HCT116 (cell line): ENCODE measurements at regions not wholly inside any gene's neighbourhood (a gene's known extent, or its start where the extent isn't known, plus 50 kb on each side); places are given as distances from the start of the nearest gene placed in this dataset.

ENCODE experiments used
- ATAC-seq: fragments of 200-7000 bp; cut with Tn5 transposase; 2 replicates; pipeline ENCODE4 v1.9.1; 2020; ENCODE audit warnings: mild to moderate bottlenecking, moderate library complexity
- BruUV-seq: library from RNA; stranded (reverse); fragments of 400-500 nt; replicated peaks from 2 replicates; lab custom pipeline; 2021; lab: Mats Ljungman, UMichigan
- CTCF ChIA-PET: fragments of 300-600 bp; sonication (Branson Sonifier 250); formaldehyde crosslinking; loops from one replicate; lab custom pipeline; 2021; ENCODE audit warnings: antibody characterized with exemption; lab: Charles Lee
- POLR2A ChIA-PET: fragments of 300-600, 350-600 bp; sonication (Branson Sonifier 250); formaldehyde crosslinking; loops from one replicate; lab custom pipeline; 2021; ENCODE audit warnings: antibody characterized with exemption; lab: Charles Lee
- RAD21 ChIA-PET, 2 experiments: fragments of 300-600 bp; sonication (Branson Sonifier 250); formaldehyde crosslinking; loops; one replicate each; lab custom pipeline; 2023; ENCODE audit warnings: low total read pairs in 2 of 2; ENCODE audit not compliant: uncharacterized antibody in 2 of 2, unreplicated experiment in 2 of 2, low non-redundant PET in 1 of 2; lab: Charles Lee
- DNase-seq: peaks from one replicate; pipeline ENCODE4 v3.0.0-alpha.2; 2010; ENCODE audit warnings: low read depth, low spot score
- H2AFZ ChIP-seq: fragments of 200-600 bp; shearing (Covaris generic), sonication (generic); 2 replicates; pipeline ENCODE4 v1.6.1; 2017; ENCODE audit warnings: low read depth, mixed run types, mixed read lengths, antibody characterized with exemption, low read length; ENCODE audit not compliant: poor library complexity, severe bottlenecking
- H3K27ac ChIP-seq: 2 replicates; pipeline ENCODE4 v1.5.1; 2012; ENCODE audit warnings: low read depth, low read length
- H3K27me3 ChIP-seq: fragments of 200-600 bp; sonication (generic); 2 replicates; pipeline ENCODE4 v1.6.1; 2016; ENCODE audit warnings: mixed run types, low read length, mixed read lengths; ENCODE audit not compliant: insufficient read depth
- H3K36me3 ChIP-seq, 2 experiments: fragments of 200-500 bp in 1 of 2; fragments of 200-600 bp in 1 of 2; sonication (Bioruptor generic) in 1 of 2; sonication (generic) in 1 of 2; 2 replicates each; pipeline versions ENCODE4 v1.5.1 to v1.6.1; 2014 to 2016; ENCODE audit warnings: low read length in 2 of 2, inconsistent platforms in 1 of 2, mixed read lengths in 1 of 2, mixed run types in 1 of 2; ENCODE audit not compliant: insufficient read depth in 2 of 2, control insufficient read depth in 1 of 2
- H3K4me1 ChIP-seq, 2 experiments: fragments of 200-600 bp in 1 of 2; sonication (generic) in 1 of 2; 2 replicates each; pipeline versions ENCODE4 v1.5.1 to v1.6.1; 2012 to 2017; ENCODE audit warnings: low read length in 2 of 2, inconsistent platforms in 1 of 2, mild to moderate bottlenecking in 1 of 2, mixed read lengths in 1 of 2, mixed run types in 1 of 2, moderate library complexity in 1 of 2; ENCODE audit not compliant: insufficient read depth in 2 of 2, control insufficient read depth in 1 of 2
- H3K4me2 ChIP-seq: fragments of 200-600 bp; sonication (generic); 2 replicates; pipeline ENCODE4 v1.6.1; 2017; ENCODE audit warnings: mixed run types, low read length, mixed read lengths
- H3K4me3 ChIP-seq, 2 experiments: fragments of 200-600 bp in 1 of 2; sonication (generic) in 1 of 2; replicated peaks in 1 of 2; 2 replicates each; pipeline ENCODE4 v1.5.1; 2011 to 2016; ENCODE audit warnings: low read length in 2 of 2, control low read depth in 1 of 2, low read depth in 1 of 2, mild to moderate bottlenecking in 1 of 2, mixed read lengths in 1 of 2, mixed run types in 1 of 2
- H3K79me2 ChIP-seq: fragments of 200-600 bp; sonication (generic); 2 replicates; pipeline ENCODE4 v1.6.1; 2017; ENCODE audit warnings: mild to moderate bottlenecking, mixed run types, low read length, moderate library complexity, mixed read lengths; ENCODE audit not compliant: insufficient read depth
- H3K9ac ChIP-seq: fragments of 200-600 bp; sonication (generic); 2 replicates; pipeline ENCODE4 v1.6.1; 2016; ENCODE audit warnings: low read length, mixed read lengths
- H3K9me2 ChIP-seq: fragments of 200-600 bp; sonication (generic), shearing (Covaris generic); 2 replicates; pipeline ENCODE4 v1.6.1; 2017; ENCODE audit warnings: mixed run types, mild to moderate bottlenecking, moderate library complexity; ENCODE audit not compliant: insufficient read depth
- H3K9me3 ChIP-seq, 2 experiments: fragments of 200-500 bp in 1 of 2; fragments of 200-600 bp in 1 of 2; sonication (Bioruptor generic) in 1 of 2; sonication (generic) in 1 of 2; 2 replicates each; pipeline ENCODE4 v1.6.1; 2014 to 2017; ENCODE audit warnings: low read length in 2 of 2, mixed read lengths in 2 of 2, inconsistent platforms in 1 of 2, low read depth in 1 of 2, mild to moderate bottlenecking in 1 of 2, mixed run types in 1 of 2, moderate library complexity in 1 of 2; ENCODE audit not compliant: control insufficient read depth in 1 of 2, insufficient read depth in 1 of 2
- H4K20me1 ChIP-seq: fragments of 200-600 bp; sonication (generic), shearing (Covaris generic); 2 replicates; pipeline ENCODE4 v1.6.1; 2017; ENCODE audit warnings: mixed run types, mild to moderate bottlenecking, moderate library complexity; ENCODE audit not compliant: insufficient read depth
- ATF3 ChIP-seq: IDR thresholded peaks from 2 replicates; pipeline ENCODE4 v1.6.1; 2012
- CEBPB ChIP-seq: IDR thresholded peaks from 2 replicates; pipeline ENCODE4 v1.6.1; 2012; ENCODE audit warnings: low read depth
- CTCF ChIP-seq, 3 experiments: fragments of 200-600 bp in 1 of 3; sonication (generic) in 1 of 3; IDR thresholded peaks in 2 of 3; conservative IDR thresholded peaks in 1 of 3; 2 replicates each; pipeline ENCODE4 v1.5.1; 2012 to 2017; ENCODE audit warnings: low read depth in 2 of 3, low read length in 2 of 3, antibody characterized with exemption in 1 of 3, borderline replicate concordance in 1 of 3, control low read depth in 1 of 3, mild to moderate bottlenecking in 1 of 3, mixed read lengths in 1 of 3, mixed run types in 1 of 3, moderate library complexity in 1 of 3; ENCODE audit not compliant: insufficient read depth in 1 of 3
- MAX ChIP-seq: IDR thresholded peaks from 2 replicates; pipeline ENCODE4 v1.6.1; 2012
- POLR2A ChIP-seq: IDR thresholded peaks from 2 replicates; pipeline ENCODE4 v1.7.0; 2011; ENCODE audit warnings: borderline replicate concordance; ENCODE audit not compliant: insufficient read depth, insufficient read length; ENCODE audit errors: extremely low read depth
- POLR2AphosphoS5 ChIP-seq: IDR thresholded peaks from 2 replicates; pipeline ENCODE4 v1.6.1; 2011; ENCODE audit warnings: mild to moderate bottlenecking, low read depth, low read length, moderate library complexity
- REST ChIP-seq: IDR thresholded peaks from 2 replicates; pipeline ENCODE4 v1.6.1; 2012; ENCODE audit warnings: low read depth
- SIN3A ChIP-seq: IDR thresholded peaks from 2 replicates; pipeline ENCODE4 v1.6.1; 2012; ENCODE audit warnings: low read depth
- SRF ChIP-seq: IDR thresholded peaks from 2 replicates; pipeline ENCODE4 v1.6.1; 2012; ENCODE audit warnings: low read depth
- TCF7L2 ChIP-seq: IDR thresholded peaks from 2 replicates; pipeline ENCODE4 v1.7.0; 2011; ENCODE audit warnings: borderline replicate concordance, inconsistent platforms; ENCODE audit not compliant: insufficient read depth, insufficient read length; ENCODE audit errors: extremely low read depth
- YY1 ChIP-seq: IDR thresholded peaks from 2 replicates; pipeline ENCODE4 v1.6.1; 2011; ENCODE audit warnings: low read length, low read depth, moderate library complexity, mild to moderate bottlenecking; ENCODE audit not compliant: insufficient replicate concordance; ENCODE audit errors: extremely low read depth
- ZBTB33 ChIP-seq: IDR thresholded peaks from 2 replicates; pipeline ENCODE4 v1.6.1; 2011; ENCODE audit warnings: mild to moderate bottlenecking, low read length, moderate library complexity; ENCODE audit not compliant: insufficient replicate concordance; ENCODE audit errors: extremely low read depth
- intact Hi-C: fragments of 100-400 bp; cut with micrococcal nuclease; formaldehyde crosslinking; loops from 2 replicates; pipeline ENCODE4 v1.10.0; 2022

- H3K27ac ChIP-seq: no peak overlapping the region
- ChIA-PET CTCF (no interaction called here), POLR2A (no interaction called here), RAD21 (no interaction called here)
- intact Hi-C loops: no loop called here
- no peak for TF ChIP-seq MAX
- no peak for TF ChIP-seq ATF3
- H3K9ac ChIP-seq: no peak overlapping the region
- no peak overlapping the region for H3K4me2 ChIP-seq
- no peaks in the 10 kb centered on the region for H3K36me3 ChIP-seq
- no peaks in the 10 kb centered on the region; the same call in 1 of the 2 replicates for H3K9me2 ChIP-seq
- no peaks in the 10 kb centered on the region for H3K27me3 ChIP-seq
- no peaks in the 10 kb centered on the region for H3K4me1 ChIP-seq
- BruUV-seq: no TSS peak
- no peaks in the 10 kb centered on the region for H3K9me3 ChIP-seq
- H4K20me1 ChIP-seq: no peaks in the 10 kb centered on the region
- DNase-seq (no peak), ATAC-seq (no peak)
- H2AFZ ChIP-seq: no peak overlapping the region
- H3K4me3 ChIP-seq: no peak overlapping the region
- H3K79me2 ChIP-seq: no peaks in the 10 kb centered on the region
Measured at GRCh38 chr4:141448490-141448889, 187.9 kb upstream of the IL15 start.

- Histone ChIP-seq H3K79me2 (no peaks in the 10 kb centered on the region), H3K4me2 (no peak overlapping the region), H4K20me1 (no peaks in the 10 kb centered on the region), H3K9ac (no peak overlapping the region), H3K27me3 (no peaks in the 10 kb centered on the region), H3K27ac (no peak overlapping the region), H3K4me3 (no peak overlapping the region), H3K36me3 (no peaks in the 10 kb centered on the region), H3K9me2 (no peaks in the 10 kb centered on the region; the same call in 1 of the 2 replicates), H2AFZ (no peak overlapping the region), H3K4me1 (no peaks in the 10 kb centered on the region), H3K9me3 (no peaks in the 10 kb centered on the region)
- RAD21 ChIA-PET: no interaction called here
- BruUV-seq: no TSS peak
- intact Hi-C loops: no loop called here
- no peak for ATAC-seq
- POLR2A ChIA-PET: no interaction called here
- CTCF ChIA-PET: no interaction called here
- DNase-seq: no peak
- no peak for TF ChIP-seq YY1
- no peak for TF ChIP-seq SIN3A
- no peak for TF ChIP-seq REST
- TF ChIP-seq POLR2A: no peak
- TF ChIP-seq CTCF (IDR thresholded peaks at IDR 0.05 in 2 of 3, conservative IDR thresholded peaks at IDR 0.05 in 1 of 3; ENCODE audit: borderline replicate concordance in 1 of 3, insufficient read depth in 1 of 3, low read depth in 2 of 3, low read length in 2 of 3): no peak
- TF ChIP-seq CEBPB: no peak
- TF ChIP-seq SRF: no peak
- no peak for TF ChIP-seq TCF7L2
- no peak for TF ChIP-seq ZBTB33
- TF ChIP-seq POLR2AphosphoS5: no peak
Measured at GRCh38 chr4:141449927-141450326, 186.5 kb upstream of the IL15 start.
